Jurkat, Clone E6-1 (cell line): ENCODE measurements at regions not wholly inside any gene's neighbourhood (a gene's known extent, or its start where the extent isn't known, plus 50 kb on each side); places are given as distances from the start of the nearest gene placed in this dataset.

Experiments used
- DNase-seq: peaks from one replicate; pipeline ENCODE4 v3.0.0-alpha.2; 2011; ENCODE audit warnings: low read depth, low spot score
- H3K4me3 ChIP-seq: 2 replicates; pipeline ENCODE4 v1.5.1; 2011; ENCODE audit warnings: mild to moderate bottlenecking, low read length, control low read depth, moderate library complexity

DNA sequence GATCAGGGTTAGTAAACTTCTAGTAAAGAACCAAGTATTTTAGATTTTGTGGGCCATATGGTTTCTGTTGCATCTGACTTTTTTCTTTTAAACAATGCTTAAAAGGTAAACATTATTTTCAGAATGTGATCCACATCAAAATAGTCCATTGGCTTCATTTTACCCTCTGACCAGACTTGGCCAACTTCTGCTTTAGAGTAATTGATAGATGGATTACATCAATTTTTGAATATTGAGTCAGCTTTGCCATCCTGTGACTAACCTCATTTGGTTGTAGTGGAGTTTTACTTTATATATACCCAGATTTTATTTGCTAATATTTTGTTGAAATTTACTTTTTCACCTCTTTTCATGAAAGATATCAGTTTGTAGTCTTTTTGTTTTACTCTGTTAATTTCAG is 559.8 kb downstream of the TLL1 start:
- DNase-seq, result no peak
- no peak overlapping the region for H3K4me3 ChIP-seq

DNA sequence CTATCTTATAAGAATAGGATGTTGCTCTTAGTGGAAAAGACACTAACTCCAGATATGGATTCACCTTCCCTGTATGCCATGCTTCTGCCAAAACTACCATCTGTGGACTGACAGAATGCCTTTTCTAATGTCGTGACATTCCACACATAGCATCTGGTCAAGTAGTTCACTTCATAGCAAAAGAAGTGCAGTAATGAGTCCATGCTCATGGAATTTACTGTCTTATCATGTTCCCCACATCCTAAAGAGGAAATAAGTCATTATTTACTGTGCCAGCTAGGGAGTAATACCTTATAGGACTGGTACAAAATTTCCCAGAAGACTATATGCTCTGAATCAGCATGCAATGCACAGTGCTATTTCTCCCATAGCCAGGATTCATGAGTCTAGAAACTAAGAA is 562.4 kb downstream of the TLL1 start:
- H3K4me3 ChIP-seq, result no peak overlapping the region
- no peak for DNase-seq

DNA sequence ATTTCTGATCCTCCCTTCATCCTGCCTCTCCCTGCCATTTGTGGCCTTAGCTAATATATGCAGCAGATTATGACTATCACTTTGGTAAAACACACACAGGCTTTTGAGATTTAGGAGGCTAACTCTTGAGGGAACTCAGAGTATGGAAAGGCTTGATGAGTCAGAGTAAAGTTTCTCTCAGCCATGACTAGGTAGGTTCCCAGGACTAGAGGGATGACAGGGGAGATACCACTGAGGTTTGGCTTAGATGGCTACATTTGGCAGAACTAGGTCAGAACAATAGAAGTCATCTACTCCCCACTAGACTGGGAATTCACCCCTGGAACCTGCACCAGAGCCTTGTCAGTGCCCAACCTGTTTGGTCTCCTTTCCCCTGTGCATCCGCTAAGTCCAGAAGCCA is 585.7 kb downstream of the TLL1 start:
- DNase-seq, result no peak
- no peak overlapping the region for H3K4me3 ChIP-seq

DNA sequence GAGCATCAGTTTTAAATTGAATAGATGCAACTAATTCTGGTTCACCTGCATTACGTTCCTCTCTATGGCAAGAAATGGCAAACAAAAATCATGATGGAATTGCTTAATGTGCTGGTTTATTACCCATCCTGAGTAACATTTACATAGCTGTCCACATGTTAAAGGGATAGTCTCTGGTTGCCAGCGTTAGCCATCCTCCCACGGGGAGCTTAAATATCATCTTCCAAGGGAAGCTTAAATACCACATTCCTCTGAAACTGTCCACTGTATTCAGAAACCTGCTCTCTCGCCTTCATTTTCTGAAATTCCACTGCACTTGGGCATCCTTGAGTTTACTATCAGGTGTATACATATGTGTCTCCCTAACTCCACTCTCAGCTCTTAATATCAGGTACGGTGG is 586.6 kb downstream of the TLL1 start:
- H3K4me3 ChIP-seq, result no peak overlapping the region
- no peak for DNase-seq

DNA sequence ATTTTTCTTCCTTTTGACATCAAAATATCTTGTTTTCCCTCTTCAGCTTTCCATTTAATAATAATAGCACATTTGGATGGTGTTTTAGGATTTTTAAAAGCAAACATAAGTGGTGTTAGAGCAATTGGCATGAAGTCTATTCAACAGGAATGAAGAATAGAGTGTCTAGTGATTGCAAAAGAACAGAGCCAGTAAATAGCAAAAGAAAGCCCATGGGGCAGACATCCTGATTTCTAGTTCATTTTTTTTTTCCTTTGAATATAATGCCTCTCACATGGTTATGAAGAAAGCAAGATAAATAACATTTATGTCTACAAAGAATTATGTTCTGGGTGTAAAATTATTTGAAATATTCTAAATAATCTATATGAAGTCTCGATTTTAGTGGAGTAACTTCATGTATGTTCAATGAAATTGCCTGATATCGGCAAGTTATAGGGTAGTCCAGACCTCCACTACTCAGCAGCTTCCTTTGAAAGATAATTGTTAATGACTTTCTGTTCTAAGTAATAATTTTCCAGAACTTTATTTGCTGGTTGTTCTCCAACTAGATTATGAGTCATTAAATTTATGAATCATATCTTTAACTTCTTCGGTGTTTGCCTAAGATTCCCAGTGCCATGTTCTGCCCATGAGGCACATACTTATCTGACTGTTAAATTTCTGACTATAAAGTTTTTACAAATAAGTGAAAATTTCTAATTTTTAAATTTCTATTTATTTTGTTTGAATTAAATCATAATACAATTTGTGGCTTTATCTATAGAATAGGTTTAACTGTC is 587.9 kb downstream of the TLL1 start:
- no peak for DNase-seq

DNA sequence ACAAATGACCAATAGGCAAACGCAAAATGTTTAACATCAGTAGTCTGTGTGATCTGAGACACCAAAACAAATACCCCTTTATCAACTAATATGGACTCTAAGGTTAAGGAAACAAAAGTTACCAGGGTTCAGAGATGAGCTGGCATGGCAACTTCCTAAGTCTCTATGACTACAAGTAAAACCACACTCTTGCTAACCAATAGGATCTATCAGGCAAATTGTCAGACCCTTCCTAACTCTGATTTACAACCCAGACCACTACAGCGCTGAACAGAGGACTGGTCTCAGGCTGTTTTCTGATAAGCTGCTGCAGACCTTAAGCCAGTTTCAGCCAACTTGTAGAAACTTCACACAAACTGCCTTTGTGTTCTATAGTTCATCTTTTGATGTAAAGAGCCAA is 608.0 kb downstream of the TLL1 start:
- DNase-seq, result no peak

More for the DNA sequence above, 587.9 kb downstream of the TLL1 start:
- no peak overlapping the region for H3K4me3 ChIP-seq

DNA sequence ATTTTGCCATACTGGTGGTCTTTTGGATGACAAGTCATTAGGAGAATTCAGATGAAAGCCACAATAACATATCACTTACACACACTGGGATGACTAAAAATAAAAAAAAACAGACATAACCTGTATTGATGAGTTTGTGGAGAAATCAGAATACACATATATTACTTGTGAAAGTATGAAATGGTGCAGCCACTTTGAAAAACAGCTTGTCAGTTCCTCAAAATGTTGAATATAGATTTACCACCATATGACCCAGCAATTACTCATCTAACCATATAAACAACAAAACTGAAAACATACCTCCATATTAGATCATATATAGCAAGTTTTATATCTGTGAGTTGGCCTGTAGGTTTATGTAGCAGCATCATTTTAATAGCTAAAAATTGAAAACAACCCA is 608.7 kb downstream of the TLL1 start:
- DNase-seq, result no peak
- H3K4me3 ChIP-seq, result no peak overlapping the region

More for the DNA sequence above, 608.0 kb downstream of the TLL1 start:
- H3K4me3 ChIP-seq, result no peak overlapping the region

DNA sequence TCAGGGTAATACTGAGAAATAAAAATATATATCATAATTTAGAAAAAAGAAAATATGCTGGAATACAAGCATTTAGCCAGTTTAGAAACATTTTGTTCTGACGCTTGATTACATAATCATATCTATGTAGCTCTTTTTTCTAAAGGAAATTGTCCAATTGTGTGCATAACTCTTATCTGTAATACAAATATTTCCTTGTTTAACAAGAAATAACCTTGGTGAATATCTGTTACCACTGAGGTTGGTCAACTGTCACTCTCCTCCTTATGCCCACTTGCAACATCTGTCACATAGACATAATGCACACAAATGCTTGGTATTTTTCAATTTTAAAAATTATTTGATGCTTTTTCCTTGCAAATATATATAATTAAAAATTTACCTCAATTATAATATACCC is 609.7 kb downstream of the TLL1 start:
- H3K4me3 ChIP-seq, result no peak overlapping the region
- DNase-seq, result no peak

DNA sequence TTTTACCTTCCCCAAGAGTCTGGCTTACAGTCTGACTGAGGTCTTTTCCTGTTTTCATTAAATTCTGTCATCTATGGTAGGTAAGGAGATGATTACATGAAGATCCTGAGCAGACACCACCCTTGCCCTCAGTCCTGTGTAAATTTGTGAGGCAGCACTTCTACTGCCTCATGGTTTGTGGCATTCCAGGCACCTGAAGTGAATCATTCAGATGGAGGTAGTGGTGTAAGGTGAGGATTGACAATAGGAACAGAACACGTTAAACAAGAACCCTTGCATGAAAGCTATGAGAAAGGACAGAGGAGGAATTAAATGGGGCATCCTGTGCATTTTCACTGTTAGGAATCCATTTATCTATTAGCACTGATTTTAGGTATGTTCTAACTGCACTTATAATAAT is 618.6 kb downstream of the TLL1 start:
- no peak overlapping the region for H3K4me3 ChIP-seq
- DNase-seq, result no peak

DNA sequence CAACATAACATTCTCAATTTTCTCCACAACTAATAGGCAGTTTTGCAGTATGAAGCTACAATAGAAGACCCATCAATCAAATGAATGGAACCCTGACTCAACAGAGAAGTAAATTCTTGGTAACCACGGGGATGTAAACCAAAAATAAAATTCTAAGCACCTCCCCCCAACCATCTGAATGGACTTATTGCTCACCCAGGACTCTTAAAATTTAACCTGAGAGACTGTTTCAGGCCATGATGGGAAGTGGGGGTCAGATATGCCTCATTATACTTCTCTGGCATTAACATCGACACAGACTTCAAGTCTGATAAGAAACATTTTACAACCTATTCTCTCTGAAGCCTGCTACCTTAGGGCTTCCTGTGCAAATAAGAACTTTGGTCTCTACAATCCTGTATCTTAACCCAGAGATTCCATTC is 620.9 kb downstream of the TLL1 start:
- no peak overlapping the region for H3K4me3 ChIP-seq
- DNase-seq, result no peak

DNA sequence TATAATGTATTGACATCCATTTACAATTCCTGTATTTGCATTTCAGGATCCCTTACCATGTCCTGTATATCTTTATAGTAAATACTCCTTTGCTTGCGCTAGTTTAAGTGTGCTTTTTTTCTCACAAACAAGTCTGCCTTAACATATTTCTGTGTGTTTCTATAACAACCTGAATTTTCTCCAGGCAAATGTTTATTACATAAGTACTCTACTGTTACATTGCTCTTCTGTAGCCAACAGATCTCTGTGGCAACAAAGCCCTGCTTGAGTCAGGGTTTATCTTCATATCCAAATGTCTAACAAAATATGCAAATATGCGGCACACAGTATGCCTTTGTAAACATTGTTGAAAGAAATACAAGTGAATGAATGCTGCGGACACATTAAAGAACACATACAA is 625.5 kb downstream of the TLL1 start:
- no peak for DNase-seq
- H3K4me3 ChIP-seq, result no peak overlapping the region

DNA sequence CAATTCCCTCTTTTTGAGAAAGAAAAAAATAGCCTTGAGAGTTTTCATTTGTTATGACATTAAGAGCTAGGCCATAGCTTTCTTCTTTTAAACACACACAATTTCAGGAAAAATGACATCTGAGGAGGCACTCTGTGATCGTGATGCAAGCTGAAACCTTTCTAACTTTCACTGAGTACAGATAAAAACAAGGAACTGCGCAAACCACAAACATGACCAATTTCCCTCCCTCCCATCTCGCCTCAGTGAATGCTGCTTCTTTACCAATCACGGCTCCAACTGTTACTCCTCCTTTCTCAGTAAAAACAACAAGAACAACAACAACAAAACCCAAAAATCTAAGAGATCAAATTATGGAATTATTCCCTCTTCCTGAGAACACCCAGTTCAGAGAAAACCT is 626.8 kb downstream of the TLL1 start:
- no peak overlapping the region for H3K4me3 ChIP-seq
- no peak for DNase-seq

DNA sequence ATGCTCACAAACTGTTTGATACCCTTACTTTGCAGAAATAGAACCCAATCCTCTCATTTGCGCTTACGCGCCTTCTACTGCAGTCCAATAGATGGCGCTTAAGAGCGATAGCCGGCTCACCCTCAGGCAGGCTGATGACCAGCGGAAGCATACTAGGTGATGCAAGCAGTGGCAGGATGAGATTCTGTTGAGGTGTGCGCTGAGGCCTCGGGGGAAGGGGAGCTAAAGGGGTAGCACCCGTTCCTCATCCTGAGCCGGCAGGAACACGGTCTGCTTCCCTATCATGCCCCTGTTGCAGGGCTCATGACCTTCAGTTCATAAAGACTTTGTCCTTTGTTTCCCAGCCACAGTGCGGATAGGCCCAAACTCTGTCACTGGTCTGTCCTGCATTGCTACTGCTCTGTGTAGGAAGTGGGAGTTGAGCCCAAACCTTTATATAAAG is 628.9 kb downstream of the TLL1 start:
- DNase-seq, result peak; percentile 10
- no peak overlapping the region for H3K4me3 ChIP-seq

DNA sequence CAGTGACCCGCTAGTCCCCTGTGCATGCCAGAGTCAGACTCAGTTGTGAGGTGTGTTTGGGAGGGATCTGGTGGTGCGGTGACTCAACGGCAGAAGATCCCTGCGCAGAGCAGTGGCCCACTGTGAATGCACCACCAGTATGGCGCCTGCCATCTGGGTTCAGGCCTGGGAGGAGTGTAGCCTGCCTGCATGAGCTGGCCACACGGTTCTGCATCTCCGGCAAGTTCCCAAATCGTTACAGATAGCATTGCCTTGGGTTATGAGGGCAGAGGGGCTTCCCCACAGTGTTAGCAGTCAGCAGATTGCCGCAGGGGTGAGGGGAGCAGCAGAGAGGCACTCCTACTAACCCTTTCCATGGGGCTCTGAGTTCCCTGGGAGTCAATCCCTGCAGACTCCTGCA is 629.6 kb downstream of the TLL1 start:
- no peak overlapping the region for H3K4me3 ChIP-seq
- no peak for DNase-seq

DNA sequence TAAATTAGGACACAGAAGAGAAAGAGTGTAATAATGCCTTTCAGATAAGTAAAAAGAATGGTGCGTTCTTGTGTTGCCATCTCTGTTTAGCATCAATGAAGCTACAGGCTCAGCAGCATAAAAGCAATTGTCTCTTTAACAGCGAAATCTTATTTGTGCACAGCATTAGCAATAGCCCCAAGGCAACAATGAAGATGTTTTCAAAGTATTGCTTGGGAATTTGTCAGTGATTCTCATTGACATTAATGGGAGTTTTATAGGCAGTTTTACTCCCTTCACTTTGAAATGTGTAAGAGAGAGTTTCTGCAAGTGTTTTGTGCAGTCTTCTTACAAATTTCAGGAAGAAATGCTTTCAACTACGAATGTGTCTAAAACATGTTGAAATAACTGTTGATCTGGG is 633.0 kb downstream of the TLL1 start:
- H3K4me3 ChIP-seq, result no peak overlapping the region
- no peak for DNase-seq

DNA sequence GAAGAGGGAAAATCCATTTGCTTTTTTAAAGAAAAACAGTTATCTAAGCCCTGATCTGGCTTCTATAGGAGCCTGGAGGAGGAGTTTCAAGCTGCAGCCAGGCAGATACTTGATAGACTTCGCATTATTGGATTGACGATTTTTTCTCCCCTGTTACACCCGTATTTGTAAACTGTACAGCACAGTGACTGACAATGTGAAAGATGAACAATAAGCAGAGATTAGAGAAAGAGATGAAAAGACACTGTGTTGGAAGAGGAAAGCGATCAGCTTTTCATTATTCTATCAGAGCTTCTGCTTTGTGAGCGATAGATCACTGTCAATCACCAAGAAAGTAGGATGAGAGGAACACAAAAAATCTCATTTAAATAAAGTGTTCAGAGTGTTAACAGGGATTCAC is 639.2 kb downstream of the TLL1 start:
- H3K4me3 ChIP-seq, result no peak overlapping the region
- no peak for DNase-seq

DNA sequence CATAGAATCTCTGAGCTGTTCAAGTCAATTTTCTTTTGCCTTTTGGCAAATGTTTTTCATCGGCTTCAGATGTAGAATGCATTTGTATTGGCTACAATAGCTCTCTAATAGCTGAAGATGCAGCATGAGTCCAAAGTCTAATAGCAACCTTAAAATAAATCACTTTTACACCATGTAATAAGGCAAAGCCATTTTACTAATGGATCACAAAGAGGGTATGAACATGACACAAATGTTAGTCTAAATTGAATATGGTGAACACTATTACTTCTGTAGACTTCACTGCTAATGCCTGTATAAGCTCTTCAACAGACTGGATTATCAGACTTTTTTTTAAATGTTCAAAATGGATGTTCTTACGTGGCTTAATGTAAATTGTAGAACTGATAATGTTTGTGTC is 645.3 kb downstream of the TLL1 start:
- no peak overlapping the region for H3K4me3 ChIP-seq
- no peak for DNase-seq

DNA sequence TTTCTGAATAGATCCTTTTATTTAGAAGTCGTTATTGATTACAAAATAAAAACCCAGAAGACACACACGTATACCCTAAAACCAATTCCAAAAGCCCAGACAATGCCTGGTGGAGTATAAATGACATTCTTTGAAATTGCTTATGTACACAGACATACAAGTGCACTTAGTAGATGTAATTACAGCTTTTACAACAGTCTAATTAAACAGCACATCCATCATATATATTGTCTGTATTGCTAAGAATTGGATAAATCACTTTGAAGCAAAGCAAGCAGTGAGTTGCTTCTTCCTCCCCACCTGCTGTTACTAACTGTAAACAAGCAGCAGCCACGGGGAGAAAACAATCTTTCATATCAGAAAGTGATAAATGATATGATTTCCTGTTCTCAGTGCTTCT is 645.7 kb downstream of the TLL1 start:
- H3K4me3 ChIP-seq, result no peak overlapping the region
- DNase-seq, result no peak

DNA sequence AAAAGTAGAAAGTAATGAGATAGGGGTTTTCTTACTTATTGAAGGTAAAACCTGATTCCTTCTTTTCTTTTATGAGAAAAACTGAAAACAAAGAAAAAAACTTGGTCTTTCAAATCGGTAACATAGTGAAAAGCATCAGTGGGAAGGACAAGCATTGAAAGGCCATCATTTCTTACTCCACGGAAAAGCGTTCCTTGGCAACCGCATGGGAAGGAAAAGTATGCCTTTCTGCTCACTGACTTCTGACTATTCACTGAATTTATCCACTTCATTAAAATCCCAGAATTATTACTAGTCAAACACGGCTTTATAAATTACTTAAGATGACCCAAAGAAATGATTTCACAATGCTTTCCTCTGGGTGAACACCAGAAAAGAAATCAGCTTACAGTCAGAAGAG is 646.7 kb downstream of the TLL1 start:
- DNase-seq, result no peak
- no peak overlapping the region for H3K4me3 ChIP-seq

DNA sequence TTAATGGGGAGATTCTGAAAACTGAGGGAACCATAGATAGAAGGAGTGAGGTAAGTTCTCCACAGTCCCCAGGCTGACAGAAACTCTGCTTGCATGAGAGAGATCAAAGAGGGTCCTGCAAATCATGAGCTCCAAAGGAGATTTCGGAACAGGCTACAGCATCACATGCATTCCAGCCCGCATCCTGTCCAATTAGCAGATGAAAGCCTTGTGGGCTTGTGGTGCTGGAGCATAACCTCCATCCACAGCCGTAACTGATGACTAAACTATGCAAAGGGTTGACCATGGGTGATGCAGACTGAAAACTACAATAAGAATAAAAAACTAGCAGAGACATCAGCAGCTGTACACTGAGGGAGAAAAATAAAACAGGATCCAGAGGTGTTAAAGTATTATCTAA is 654.5 kb downstream of the TLL1 start:
- peak; percentile 2 for DNase-seq
- no peak overlapping the region for H3K4me3 ChIP-seq

DNA sequence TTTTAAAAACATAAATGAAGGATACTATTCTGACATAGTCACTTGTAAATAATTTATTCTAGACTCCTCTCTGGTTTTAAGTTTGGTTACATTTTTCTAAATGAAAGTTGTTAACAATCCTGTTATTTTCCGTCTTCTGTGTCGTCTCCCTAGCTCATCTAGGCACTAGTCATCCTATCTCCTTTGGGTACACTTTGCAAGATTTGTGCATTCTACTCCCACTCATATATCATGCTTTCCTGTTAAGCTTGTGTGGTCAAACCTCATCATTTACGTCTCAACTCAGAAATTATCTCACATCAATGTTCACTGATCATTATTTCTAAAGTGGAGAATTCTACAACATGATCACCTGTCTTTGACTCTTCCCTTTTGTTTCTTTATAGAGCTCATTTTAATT is 658.7 kb downstream of the TLL1 start:
- no peak for DNase-seq

More for the DNA sequence above, 658.7 kb downstream of the TLL1 start:
- H3K4me3 ChIP-seq, result no peak overlapping the region
